ENCODE measurements at regions not wholly inside any gene's neighbourhood (a gene's known extent, or its start where the extent isn't known, plus 50 kb on each side); places are given as distances from the start of the nearest gene placed in this dataset.

GRCh38 chr4:45647823-45648222 lies 476.0 kb downstream of the GABRG1 start (continued):
- TF ChIP-seq CHD2 (IDR thresholded peaks at IDR 0.05; ENCODE audit: low read depth, low read length), result no peak
- no peak for TF ChIP-seq ASH2L (IDR thresholded peaks at IDR 0.05; ENCODE audit: insufficient read length, low read depth, low read length)
- TF ChIP-seq ZNF784 (CRISPR knock-in tag; IDR thresholded peaks at IDR 0.05; ENCODE audit: borderline replicate concordance), result no peak
- no peak for TF ChIP-seq AKNA (CRISPR knock-in tag; IDR thresholded peaks at IDR 0.05; ENCODE audit: borderline replicate concordance)
- no peak for TF ChIP-seq RORA (CRISPR knock-in tag; IDR thresholded peaks at IDR 0.05)
- no peak for TF ChIP-seq THRA (CRISPR knock-in tag; IDR thresholded peaks at IDR 0.05; ENCODE audit: borderline replicate concordance)
- no peak for TF ChIP-seq PPARG (CRISPR knock-in tag; conservative IDR thresholded peaks at IDR 0.05)
- TF ChIP-seq ZSCAN12 (CRISPR knock-in tag; IDR thresholded peaks at IDR 0.05), result no peak
- TF ChIP-seq ZNF704 (CRISPR knock-in tag; IDR thresholded peaks at IDR 0.05; ENCODE audit: borderline replicate concordance), result no peak
- TF ChIP-seq ZBTB8A (CRISPR knock-in tag; IDR thresholded peaks at IDR 0.05; ENCODE audit: borderline replicate concordance, low read depth), result no peak
- TF ChIP-seq ZNF335 (CRISPR knock-in tag; IDR thresholded peaks at IDR 0.05), result no peak
- no peak for TF ChIP-seq FOXP1 (IDR thresholded peaks at IDR 0.05)
- peak; percentile 24; the same call in 1 of the 2 replicates for TF ChIP-seq FOXP1 (CRISPR knock-in tag; IDR thresholded peaks at IDR 0.05)

All from HepG2 (cell line).